ENCODE measurements at regions not wholly inside any gene's neighbourhood (a gene's known extent, or its start where the extent isn't known, plus 50 kb on each side); places are given as distances from the start of the nearest gene placed in this dataset.

DNA sequence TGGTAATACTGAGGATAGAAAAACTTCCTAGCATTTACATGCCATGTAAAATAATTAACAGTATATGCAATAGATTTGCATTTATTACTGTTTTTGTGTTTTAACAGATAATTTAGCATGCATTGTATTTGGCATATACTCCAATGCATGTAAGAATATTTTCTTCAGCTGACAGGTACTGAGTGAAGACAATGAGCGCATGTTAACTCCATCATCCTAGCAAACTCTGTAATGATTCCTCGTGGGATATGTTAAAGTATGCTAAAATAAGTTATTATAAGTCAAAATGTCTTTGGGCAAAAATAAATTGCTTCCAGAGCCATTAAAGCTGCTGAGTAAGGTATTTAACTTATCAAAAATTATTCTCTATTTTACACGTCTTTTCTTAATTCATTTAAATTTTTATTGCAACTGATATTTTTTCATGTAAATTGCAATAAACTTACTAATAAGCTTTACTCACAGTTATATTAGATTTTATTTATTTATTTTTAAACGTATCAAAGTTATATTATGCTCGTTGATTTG, 616.4 kb upstream of the NDST4 start:
- TF ChIP-seq, protein P1, sequence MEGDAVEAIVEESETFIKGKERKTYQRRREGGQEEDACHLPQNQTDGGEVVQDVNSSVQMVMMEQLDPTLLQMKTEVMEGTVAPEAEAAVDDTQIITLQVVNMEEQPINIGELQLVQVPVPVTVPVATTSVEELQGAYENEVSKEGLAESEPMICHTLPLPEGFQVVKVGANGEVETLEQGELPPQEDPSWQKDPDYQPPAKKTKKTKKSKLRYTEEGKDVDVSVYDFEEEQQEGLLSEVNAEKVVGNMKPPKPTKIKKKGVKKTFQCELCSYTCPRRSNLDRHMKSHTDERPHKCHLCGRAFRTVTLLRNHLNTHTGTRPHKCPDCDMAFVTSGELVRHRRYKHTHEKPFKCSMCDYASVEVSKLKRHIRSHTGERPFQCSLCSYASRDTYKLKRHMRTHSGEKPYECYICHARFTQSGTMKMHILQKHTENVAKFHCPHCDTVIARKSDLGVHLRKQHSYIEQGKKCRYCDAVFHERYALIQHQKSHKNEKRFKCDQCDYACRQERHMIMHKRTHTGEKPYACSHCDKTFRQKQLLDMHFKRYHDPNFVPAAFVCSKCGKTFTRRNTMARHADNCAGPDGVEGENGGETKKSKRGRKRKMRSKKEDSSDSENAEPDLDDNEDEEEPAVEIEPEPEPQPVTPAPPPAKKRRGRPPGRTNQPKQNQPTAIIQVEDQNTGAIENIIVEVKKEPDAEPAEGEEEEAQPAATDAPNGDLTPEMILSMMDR (IDR thresholded peaks at IDR 0.05), result no peak
- no peak for TF ChIP-seq POLR2A (IDR thresholded peaks at IDR 0.05)
- TF ChIP-seq POLR2AphosphoS5 (IDR thresholded peaks at IDR 0.05), result no peak
- no peak for TF ChIP-seq EP300 (IDR thresholded peaks at IDR 0.05)
